Activated CD4-positive, alpha-beta memory T cell treated with anti-CD3 and anti-CD28 coated beads, Interleukin-2, amount 10 ng/mL, durations not matched to agents 7 days and 5 days (primary cell): ENCODE measurements at regions not wholly inside any gene's neighbourhood (a gene's known extent, or its start where the extent isn't known, plus 50 kb on each side); places are given as distances from the start of the nearest gene placed in this dataset.

Experiments used
- CTCF ChIA-PET: fragments of 350-600 bp; sonication (Branson Sonifier 250); formaldehyde crosslinking; loops from one replicate; lab custom pipeline; 2021; ENCODE audit warnings: antibody characterized with exemption, inconsistent platforms; lab: Charles Lee
- POLR2A ChIA-PET: fragments of 350-600 bp; sonication (Branson Sonifier 250); formaldehyde crosslinking; loops from one replicate; lab custom pipeline; 2021; ENCODE audit warnings: antibody characterized with exemption; lab: Charles Lee
- DNase-seq: peaks from one replicate; pipeline ENCODE4 v3.0.0-alpha.2; 2020
- H3K27ac Mint-ChIP-seq: one replicate; pipeline ENCODE4 v1.8.0; 2021; ENCODE audit warnings: mild to moderate bottlenecking, mixed read lengths
- H3K27me3 Mint-ChIP-seq: one replicate; pipeline ENCODE4 v1.8.0; 2021; ENCODE audit warnings: mixed read lengths
- H3K36me3 Mint-ChIP-seq: one replicate; pipeline ENCODE4 v1.8.0; 2021; ENCODE audit warnings: low read depth, mixed read lengths
- H3K4me1 Mint-ChIP-seq: one replicate; pipeline ENCODE4 v1.8.0; 2021; ENCODE audit warnings: mixed read lengths
- H3K4me3 Mint-ChIP-seq: one replicate; pipeline ENCODE4 v1.8.0; 2021; ENCODE audit warnings: mild to moderate bottlenecking, mixed read lengths
- H3K9me3 Mint-ChIP-seq: one replicate; pipeline ENCODE4 v1.8.0; 2021; ENCODE audit warnings: mixed read lengths

DNA sequence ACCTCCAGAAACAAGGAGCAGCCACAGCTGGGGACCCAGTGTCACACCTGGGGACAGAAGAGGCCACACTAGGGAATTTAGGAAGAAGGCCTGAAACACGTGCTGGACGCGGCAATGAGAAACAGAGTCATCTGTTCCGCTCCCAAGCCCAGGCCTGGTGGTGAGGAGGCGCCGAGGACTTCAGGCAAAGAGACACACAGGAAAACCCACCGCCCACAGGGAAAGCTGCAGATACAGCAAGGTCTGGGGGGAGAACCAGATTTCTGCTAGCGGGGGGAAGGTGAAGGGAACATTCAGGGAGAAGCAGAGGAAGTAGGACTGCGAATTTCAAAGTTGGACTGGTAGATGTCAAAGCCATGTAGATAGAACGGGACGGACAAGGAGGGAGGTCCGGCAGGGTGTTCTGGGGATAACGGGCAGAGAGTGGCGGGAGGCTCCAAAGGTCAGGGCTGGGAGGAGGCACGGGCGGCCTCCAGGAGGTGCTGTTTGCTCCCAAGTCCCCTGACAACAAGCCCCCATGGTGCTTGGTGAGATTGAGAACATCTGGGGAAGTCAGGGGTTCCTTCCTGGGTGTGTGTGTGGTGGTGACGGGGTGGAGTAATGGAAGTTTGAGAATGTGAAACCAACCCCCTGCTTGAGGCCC is 351.7 kb upstream of the MYT1L start:
- H3K4me3 Mint-ChIP-seq = no peak overlapping the region
- H3K27me3 Mint-ChIP-seq = no peaks in the 10 kb centered on the region
- CTCF ChIA-PET = no interaction called here
- H3K36me3 Mint-ChIP-seq = no peaks in the 10 kb centered on the region
- H3K4me1 Mint-ChIP-seq = peaks cover 5% of the 10 kb centered on the region
- H3K9me3 Mint-ChIP-seq = no peaks in the 10 kb centered on the region
- no peak overlapping the region for H3K27ac Mint-ChIP-seq
- POLR2A ChIA-PET = no interaction called here
- no peak for DNase-seq

DNA sequence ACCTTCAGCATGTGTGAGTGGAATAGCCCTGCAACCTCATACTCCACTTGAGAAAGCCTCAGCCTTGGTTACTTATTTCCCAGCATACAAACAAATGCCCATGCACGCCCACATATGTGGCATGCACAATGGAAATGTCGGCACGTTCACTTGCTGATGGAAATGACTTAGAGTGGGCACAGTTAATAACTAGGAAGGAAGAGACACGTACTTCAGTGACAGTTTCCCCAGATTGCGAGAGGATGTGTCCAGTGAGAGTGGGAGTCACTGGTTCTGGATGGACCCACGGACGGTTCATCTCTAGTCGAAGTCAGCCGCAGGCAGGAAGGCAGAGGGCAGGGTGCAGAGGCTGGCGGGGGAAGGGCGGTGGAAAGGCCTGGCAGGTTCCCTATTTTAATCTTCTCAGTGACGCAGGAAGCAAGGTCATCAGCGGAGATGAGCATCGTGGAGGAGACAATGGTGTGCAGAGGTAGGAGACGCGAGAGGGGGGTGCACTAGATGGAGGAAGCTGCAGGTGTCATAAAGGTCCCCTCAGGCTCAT is 350.7 kb upstream of the MYT1L start:
- no peak overlapping the region for H3K4me3 Mint-ChIP-seq
- no peak overlapping the region for H3K27ac Mint-ChIP-seq
- H3K27me3 Mint-ChIP-seq = no peaks in the 10 kb centered on the region
- H3K4me1 Mint-ChIP-seq = peaks cover 5% of the 10 kb centered on the region
- H3K9me3 Mint-ChIP-seq = no peaks in the 10 kb centered on the region
- CTCF ChIA-PET = no interaction called here
- no peak for DNase-seq
- POLR2A ChIA-PET = no interaction called here
- H3K36me3 Mint-ChIP-seq = no peaks in the 10 kb centered on the region

DNA sequence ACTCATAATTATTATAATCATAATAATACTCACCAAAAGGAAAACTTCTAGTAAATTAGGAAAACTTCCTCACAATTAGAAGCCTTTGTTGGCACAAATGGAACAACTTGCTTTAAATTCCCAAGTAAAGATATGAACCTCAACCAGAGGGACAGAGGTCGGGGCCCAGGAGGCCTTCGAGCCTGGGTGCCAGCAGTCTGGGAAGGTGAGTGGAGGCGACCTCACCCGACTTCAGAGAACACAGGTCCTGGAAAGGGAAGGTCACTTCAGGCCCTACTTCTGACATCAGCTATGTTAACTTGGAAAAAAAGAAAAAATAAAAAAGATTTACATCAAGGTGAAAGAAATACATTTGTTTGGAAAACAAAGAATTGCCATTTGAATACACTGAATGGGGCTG is 350.0 kb upstream of the MYT1L start:
- ChIA-PET CTCF (no interaction called here), POLR2A (no interaction called here)
- DNase-seq = no peak
- Mint-ChIP-seq H3K27ac (no peak overlapping the region), H3K27me3 (no peaks in the 10 kb centered on the region), H3K9me3 (no peaks in the 10 kb centered on the region), H3K4me1 (peaks cover 2% of the 10 kb centered on the region), H3K4me3 (no peak overlapping the region), H3K36me3 (no peaks in the 10 kb centered on the region)

DNA sequence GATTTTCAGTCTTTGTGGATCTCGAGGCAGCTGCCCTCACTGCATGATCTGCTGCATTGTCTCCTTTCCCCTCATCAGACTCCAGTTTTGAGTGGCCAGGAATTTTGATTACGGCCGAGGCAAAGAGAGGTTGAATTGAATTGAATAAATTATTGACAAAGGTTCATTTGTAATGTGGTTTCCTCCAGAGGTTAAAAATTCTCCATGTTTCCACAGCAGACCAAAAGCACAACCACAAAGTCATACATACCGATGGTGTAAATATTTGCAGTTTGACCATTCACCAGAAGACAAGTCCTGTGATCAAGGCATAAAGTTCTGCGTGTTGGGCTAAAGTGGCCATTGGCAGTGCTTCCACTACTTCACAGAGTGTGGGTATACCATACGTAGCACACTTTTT is 343.8 kb upstream of the MYT1L start:
- H3K36me3 Mint-ChIP-seq = no peaks in the 10 kb centered on the region
- H3K4me1 Mint-ChIP-seq = no peaks in the 10 kb centered on the region
- H3K9me3 Mint-ChIP-seq = no peaks in the 10 kb centered on the region
- H3K4me3 Mint-ChIP-seq = no peak overlapping the region
- no peak for DNase-seq
- ChIA-PET CTCF (no interaction called here), POLR2A (no interaction called here)
- H3K27me3 Mint-ChIP-seq = no peaks in the 10 kb centered on the region
- H3K27ac Mint-ChIP-seq = no peak overlapping the region

DNA sequence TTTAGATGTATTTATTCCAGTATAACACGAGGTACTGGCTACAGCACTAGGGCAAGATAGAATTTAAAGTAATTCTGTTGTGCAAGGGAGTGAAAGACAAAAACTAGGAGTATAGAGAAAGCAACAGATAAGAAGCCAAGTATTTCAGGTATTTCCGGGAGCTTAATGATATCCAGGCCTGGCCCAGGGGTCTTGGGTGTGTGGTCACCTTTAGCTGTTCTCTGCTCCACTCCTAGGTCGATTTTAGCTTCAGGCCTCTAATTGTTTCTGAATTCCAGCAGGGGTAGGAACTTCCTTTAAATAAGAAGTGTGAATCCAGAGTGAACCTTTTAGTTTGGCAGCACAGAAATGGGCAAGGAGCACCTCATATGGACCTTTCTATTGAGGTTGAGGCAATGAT is 342.3 kb upstream of the MYT1L start:
- Mint-ChIP-seq H3K27me3 (no peaks in the 10 kb centered on the region), H3K36me3 (no peaks in the 10 kb centered on the region), H3K27ac (no peak overlapping the region), H3K9me3 (no peaks in the 10 kb centered on the region), H3K4me3 (no peak overlapping the region), H3K4me1 (no peaks in the 10 kb centered on the region)
- CTCF ChIA-PET = no interaction called here
- no peak for DNase-seq
- POLR2A ChIA-PET = no interaction called here

DNA sequence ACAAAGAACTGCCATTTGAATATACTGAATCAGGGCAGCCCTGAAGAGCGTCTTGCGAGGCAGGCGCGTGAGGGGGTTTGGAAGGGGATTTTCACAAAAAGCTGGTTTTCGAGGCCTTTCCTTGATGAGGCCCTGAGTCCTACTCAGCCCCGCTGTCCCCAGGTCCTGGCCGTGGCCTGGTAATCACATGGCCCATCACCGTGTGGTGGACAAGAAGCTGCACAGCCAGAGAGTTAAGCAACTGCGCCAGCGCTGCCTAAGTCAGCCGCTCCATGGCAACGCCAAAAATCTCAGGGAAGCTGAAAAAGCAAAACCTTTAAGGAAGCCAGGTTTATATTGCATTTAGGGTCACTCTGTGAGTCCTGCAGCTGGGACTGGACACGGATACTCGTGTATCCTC is 341.2 kb upstream of the MYT1L start:
- Mint-ChIP-seq H3K27me3 (no peaks in the 10 kb centered on the region), H3K36me3 (no peaks in the 10 kb centered on the region), H3K27ac (no peak overlapping the region), H3K4me1 (no peaks in the 10 kb centered on the region), H3K9me3 (no peaks in the 10 kb centered on the region), H3K4me3 (no peak overlapping the region)
- no peak for DNase-seq
- POLR2A ChIA-PET = no interaction called here
- CTCF ChIA-PET = no interaction called here

DNA sequence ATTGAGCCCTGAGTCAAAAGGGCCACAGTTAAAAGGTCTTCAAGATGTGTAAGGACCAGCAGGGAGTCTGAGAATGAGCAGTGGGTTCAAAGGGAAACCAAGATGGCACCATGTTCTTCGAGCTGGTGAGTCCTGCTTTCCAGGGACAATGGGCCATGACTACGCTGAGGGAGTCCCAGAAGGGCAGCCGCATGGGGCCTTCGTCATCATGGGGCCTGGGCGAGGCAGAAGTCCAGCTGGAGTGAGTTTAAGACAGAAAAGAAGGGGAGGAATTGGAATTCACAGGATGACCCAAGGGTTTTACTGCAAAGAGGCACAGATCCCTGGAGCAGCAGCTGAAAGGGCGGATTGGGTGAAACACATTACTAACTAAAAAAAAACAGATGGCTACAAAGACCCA is 340.8 kb upstream of the MYT1L start:
- H3K4me3 Mint-ChIP-seq = no peak overlapping the region
- DNase-seq = no peak
- no peaks in the 10 kb centered on the region for H3K27me3 Mint-ChIP-seq
- no peaks in the 10 kb centered on the region for H3K9me3 Mint-ChIP-seq
- no peaks in the 10 kb centered on the region for H3K4me1 Mint-ChIP-seq
- H3K36me3 Mint-ChIP-seq = no peaks in the 10 kb centered on the region
- ChIA-PET CTCF (no interaction called here), POLR2A (no interaction called here)
- H3K27ac Mint-ChIP-seq = no peak overlapping the region

DNA sequence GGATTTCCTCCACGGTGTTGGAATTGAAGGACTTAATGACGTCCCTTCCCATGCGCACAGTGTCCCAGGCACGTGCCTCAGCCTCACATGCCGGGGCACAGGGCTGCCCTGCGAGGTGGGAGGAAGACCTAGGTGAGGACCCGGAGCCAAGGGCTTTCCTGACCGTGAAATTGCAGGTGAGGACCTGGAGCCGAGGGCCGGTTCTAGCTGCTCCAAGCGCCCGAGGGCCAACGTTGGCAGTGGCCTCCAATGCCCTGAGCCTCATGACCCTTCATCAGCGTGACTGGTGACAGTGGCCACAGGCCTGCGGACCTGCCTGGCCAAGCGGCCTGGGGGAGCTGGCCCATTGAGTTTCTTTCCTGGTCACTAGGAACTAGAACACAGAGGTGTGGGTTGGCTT is 338.2 kb upstream of the MYT1L start:
- no peak for DNase-seq
- Mint-ChIP-seq H3K36me3 (no peaks in the 10 kb centered on the region), H3K4me1 (no peaks in the 10 kb centered on the region), H3K27me3 (no peaks in the 10 kb centered on the region), H3K9me3 (peaks cover 3% of the 10 kb centered on the region), H3K27ac (no peak overlapping the region), H3K4me3 (no peak overlapping the region)
- POLR2A ChIA-PET = no interaction called here
- CTCF ChIA-PET = no interaction called here

DNA sequence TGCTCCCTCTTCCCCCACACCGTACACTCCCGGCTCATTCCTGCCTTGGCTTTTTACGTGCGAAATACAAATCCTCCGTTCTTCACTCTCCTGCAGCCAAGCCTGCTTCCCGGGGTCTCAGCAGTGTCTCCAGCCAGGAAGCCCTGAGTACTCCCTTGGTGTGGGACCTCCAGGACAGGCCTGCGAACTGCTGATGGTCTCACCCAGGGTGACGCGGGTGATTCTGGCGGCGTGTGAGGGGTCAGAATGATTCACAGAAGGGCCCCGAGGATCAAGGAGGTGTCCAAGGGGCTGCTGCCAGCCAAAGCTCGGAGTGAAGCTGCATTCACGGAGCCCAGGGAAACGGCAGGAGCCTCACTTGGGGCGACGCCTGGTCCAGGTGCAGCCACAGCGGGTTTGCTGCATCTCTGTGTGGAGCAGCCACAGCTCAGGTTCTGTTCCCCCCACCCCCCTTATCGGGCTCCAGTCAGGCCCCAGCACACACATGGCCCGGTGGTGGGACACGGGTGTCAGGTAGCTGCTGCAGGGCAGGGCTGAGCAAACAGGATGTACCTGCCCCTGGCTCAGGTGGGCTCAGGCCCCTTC is 337.7 kb upstream of the MYT1L start:
- Mint-ChIP-seq H3K4me1 (no peaks in the 10 kb centered on the region), H3K36me3 (no peaks in the 10 kb centered on the region), H3K27me3 (no peaks in the 10 kb centered on the region), H3K9me3 (peaks cover 3% of the 10 kb centered on the region), H3K4me3 (no peak overlapping the region), H3K27ac (no peak overlapping the region)
- CTCF ChIA-PET = no interaction called here
- POLR2A ChIA-PET = no interaction called here
- DNase-seq = no peak

DNA sequence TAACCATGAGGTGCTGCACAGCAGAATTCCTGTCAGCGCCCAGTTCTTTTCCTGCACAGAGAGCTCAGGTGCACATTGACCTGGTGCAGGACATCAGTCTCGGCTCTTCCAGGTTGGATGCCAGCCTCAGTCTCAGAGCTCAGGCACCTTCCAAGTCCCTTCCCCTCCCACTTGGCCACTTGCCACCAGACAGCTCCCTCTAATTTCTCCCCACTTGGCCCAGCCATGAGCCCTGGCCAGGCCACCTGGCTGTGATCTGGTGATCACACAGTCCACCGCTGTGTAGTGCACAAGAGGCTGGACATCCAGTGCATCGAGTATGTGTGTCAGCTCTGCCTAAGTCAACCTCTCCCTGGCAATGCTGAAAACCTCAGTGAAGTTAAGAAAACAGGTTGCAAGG is 336.6 kb upstream of the MYT1L start:
- no peak overlapping the region for H3K4me3 Mint-ChIP-seq
- ChIA-PET CTCF (no interaction called here), POLR2A (no interaction called here)
- peaks cover 3% of the 10 kb centered on the region for H3K9me3 Mint-ChIP-seq
- DNase-seq = no peak
- H3K27ac Mint-ChIP-seq = no peak overlapping the region
- H3K36me3 Mint-ChIP-seq = no peaks in the 10 kb centered on the region
- H3K4me1 Mint-ChIP-seq = no peaks in the 10 kb centered on the region
- H3K27me3 Mint-ChIP-seq = no peaks in the 10 kb centered on the region

DNA sequence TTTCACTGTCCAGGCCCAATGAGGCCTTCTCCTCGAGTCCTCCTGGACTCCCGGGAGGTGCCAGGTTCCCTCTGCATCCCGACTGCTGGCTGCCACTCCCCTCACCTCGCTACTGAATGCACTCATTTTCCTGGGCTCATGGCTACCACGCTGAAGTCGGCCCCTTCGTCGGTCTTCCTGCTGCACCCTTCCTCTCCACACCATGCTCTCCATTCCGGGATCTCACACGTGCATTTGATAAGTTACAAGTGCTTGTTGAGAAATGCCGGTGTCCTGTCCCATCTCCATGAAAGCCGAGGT is 334.7 kb upstream of the MYT1L start:
- no peak for DNase-seq
- Mint-ChIP-seq H3K27ac (no peak overlapping the region), H3K4me3 (no peak overlapping the region), H3K36me3 (no peaks in the 10 kb centered on the region), H3K9me3 (peaks cover 3% of the 10 kb centered on the region), H3K27me3 (no peaks in the 10 kb centered on the region), H3K4me1 (no peaks in the 10 kb centered on the region)
- POLR2A ChIA-PET = no interaction called here
- CTCF ChIA-PET = no interaction called here

DNA sequence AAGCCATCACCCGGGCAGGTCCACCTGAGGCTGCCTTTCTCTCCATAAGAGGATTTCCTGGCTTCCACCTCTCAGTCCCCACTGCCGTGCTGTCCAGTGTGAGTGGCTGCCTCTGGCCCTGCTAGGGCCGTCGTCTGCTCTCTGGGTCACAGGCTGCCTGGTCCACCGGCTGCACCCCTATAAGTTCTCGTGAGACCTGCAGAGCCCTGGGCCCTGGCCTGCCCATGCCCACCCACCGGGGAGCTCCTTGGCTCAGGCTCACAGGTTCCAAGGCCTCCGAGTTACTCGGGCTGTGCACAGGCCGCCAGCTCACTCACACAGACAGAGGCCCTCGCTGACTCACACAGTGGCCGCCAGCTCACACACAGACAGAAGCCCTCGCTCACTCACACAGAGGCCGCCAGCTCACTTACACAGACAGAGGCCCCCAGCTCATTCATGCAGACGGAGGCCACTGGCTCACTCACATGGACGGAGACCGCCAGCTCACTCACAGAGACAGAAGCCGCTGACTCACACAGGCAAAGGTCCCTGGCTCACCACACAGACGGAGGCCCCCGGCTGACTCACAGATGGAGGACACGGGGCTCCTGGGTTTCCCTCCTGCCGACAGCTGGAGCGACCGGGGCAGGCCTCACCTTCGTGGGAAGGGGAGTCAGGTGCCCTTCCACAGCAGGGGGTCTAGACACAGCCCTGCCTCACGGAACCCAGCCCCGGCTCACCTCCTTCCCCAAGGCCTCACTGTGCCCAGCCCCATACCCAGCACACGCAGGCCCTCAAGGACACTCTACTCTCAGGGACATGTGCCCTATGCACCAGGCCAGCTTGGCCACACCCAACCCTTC is 334.1 kb upstream of the MYT1L start:
- H3K27ac Mint-ChIP-seq = no peak overlapping the region
- no peaks in the 10 kb centered on the region for H3K4me1 Mint-ChIP-seq
- no peaks in the 10 kb centered on the region for H3K36me3 Mint-ChIP-seq
- ChIA-PET POLR2A (no interaction called here), CTCF (no interaction called here)
- DNase-seq = no peak
- H3K9me3 Mint-ChIP-seq = peaks cover 6% of the 10 kb centered on the region
- H3K4me3 Mint-ChIP-seq = no peak overlapping the region
- no peaks in the 10 kb centered on the region for H3K27me3 Mint-ChIP-seq

DNA sequence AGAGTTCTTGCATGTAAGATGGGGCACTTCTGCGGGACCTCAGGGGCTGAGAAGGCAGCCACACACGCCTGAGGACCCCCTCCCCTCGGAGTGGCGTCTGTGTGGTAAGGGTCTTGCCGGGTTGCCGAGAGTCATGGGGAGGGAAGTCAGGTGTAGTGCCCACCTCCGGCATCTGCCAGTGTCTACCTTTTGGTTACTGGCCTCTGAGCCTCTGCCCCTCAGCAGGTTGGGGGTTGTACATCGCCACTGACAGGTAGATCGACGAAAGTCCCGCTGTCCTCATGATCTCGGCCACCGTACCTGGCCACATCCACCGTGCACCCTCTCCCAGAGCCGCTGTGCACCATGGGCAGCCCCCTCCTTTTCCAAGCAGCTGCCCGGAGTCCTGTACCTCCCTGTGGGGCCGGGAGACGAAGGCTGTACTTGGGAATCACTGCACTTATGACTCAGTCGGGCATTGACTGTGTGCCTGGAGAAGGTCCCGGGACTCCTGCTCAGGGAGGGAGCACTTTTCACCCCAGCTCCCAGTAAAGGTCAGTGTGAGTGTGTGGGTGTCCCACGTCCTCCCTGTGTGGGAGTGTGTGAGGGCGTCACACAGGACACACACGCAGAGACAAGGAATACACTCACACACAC is 332.4 kb upstream of the MYT1L start:
- no peaks in the 10 kb centered on the region for H3K27me3 Mint-ChIP-seq
- no peaks in the 10 kb centered on the region for H3K36me3 Mint-ChIP-seq
- CTCF ChIA-PET = no interaction called here
- H3K4me3 Mint-ChIP-seq = no peak overlapping the region
- no peaks in the 10 kb centered on the region for H3K4me1 Mint-ChIP-seq
- POLR2A ChIA-PET = no interaction called here
- no peak for DNase-seq
- H3K27ac Mint-ChIP-seq = no peak overlapping the region
- peaks cover 8% of the 10 kb centered on the region for H3K9me3 Mint-ChIP-seq
